Occipital lobe (tissue), 1 donor: ENCODE measurements at regions not wholly inside any gene's neighbourhood (a gene's known extent, or its start where the extent isn't known, plus 50 kb on each side); places are given as distances from the start of the nearest gene placed in this dataset.

ENCODE experiments used
- DNase-seq: peaks from one replicate; lab custom pipeline; 2025; lab: John Stamatoyannopoulos, UW

DNA sequence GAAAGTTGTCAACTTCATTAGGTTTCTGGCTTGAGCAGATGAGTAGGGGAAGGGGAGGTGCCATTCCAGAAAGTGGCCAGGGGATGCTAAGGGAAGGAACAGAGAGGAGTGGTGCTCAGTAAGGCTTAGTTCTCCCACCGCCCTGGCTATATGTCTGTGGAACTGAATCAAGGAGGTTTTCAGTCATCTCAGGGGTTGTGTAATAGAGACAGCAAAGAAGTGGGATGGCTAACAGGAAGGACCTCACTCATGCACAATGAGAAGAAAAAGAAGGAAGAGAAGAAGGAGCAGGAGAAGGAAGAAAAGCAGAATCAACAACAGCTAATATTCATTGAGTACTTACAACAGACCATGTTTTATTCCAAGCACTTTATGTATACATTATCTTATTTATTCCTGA, 368.7 kb downstream of the MID1IP1 start:
- no peak for DNase-seq

GRCh38 chrX:39170464-39170863, 369.2 kb downstream of the MID1IP1 start:
- DNase-seq, result no peak

DNA sequence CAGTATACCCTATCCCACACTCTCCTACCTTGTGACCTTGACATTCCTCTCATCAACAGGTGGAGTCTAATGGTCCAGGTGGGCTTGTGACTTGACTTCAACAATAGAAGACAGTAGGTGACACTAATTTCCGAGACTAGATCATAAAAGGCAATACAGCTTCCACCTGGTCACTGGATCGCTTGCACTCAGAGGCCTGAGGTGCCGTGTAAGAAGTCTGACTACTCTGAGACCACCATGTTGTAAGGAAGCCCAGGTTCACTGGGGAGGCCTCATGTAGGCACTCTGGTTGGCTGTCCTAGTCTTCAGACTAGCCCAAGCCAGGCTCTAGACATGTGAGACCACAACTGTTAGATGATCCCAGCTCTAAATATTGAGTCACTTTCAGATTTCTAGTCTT, 370.4 kb downstream of the MID1IP1 start:
- no peak for DNase-seq

GRCh38 chrX:39174241-39174771, 373.0 kb downstream of the MID1IP1 start:
- no peak for DNase-seq

- DNase-seq, result no peak
Observed at GRCh38 chrX:39174772-39175417, 373.6 kb downstream of the MID1IP1 start.

GRCh38 chrX:39175418-39176057, 374.3 kb downstream of the MID1IP1 start:
- DNase-seq, result no peak

- DNase-seq, result no peak
Observed at GRCh38 chrX:39176105-39176504, 374.8 kb downstream of the MID1IP1 start.

DNA sequence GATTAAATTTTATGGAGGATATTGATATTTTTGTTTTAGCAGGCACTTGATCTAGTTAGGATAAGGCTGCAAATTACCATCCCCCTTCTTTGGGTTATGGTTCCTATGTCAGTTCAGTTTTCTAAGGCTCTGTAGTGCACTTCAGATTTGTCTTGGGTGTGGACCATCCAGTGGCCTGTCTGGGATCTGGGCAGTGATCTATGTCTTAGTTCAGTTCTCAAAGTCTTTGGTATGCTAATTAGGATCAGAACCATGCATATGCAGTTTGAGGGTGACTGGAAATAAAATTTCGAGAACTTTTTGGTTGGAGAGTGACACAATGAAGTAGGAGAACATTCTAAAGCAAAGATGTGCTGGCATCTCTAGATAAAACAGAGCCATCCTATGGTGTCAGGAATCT, 388.2 kb downstream of the MID1IP1 start:
- DNase-seq, result no peak

DNA sequence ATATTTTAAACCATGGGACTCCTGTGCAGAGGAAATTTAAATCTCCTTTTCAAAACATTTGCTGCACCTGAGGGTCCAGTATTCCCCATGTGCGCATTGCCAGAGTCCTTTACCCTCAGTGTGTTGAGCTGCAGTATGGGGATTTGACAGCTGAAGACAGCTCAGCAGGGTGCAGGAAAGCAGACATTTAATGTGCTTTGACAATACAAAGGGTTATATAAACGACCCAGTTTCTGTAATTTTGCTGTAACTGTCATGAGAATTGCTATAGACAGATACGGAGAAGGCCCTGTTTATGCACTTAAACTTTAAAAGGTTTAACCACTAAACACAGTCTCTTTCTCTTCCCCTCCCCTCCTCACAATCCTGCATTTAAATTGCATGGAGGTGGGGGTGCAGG, 393.4 kb downstream of the MID1IP1 start:
- no peak for DNase-seq

DNA sequence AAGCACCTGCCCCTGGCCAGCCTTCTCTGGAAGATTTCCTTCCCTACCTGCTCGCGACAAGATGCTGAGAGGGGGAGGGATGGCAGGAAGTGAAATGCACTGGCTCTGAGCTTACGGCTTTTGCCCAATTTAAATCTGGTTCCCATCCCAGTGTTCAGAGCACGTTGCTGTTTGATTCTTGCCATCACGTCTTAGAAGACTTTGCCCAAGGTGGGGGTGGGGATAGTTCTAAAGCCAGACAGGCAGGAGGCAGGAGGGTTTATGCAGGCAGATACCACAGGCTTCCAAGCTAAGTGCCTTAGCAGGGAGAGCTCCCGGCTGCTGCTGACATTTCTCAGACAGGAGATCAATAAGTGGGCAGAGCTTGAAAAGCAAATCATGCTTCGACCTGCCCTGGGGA, 393.9 kb downstream of the MID1IP1 start:
- peak; percentile 1 for DNase-seq

GRCh38 chrX:39196192-39197102, 395.2 kb downstream of the MID1IP1 start:
- no peak for DNase-seq

DNA sequence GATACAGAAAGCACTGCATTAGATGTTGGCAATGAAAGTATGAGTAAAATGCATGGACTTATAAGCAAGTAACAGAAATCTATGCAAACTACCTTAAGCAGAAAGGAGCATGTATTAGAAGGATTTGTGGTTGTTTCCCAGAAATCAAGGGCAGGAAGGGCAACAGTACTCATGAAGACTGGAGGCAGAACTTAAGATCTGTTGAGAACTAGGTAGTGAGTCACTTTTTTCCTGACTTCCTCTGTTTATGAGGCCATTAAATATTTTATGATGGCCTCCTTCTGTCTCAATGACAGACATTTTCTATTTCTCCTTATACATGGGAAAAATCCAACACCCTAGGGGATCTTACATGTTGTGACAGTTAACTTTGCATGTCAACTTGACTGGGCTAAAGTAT, 398.2 kb downstream of the MID1IP1 start:
- no peak for DNase-seq

GRCh38 chrX:39201305-39201990, 400.2 kb downstream of the MID1IP1 start:
- DNase-seq, result no peak

DNA sequence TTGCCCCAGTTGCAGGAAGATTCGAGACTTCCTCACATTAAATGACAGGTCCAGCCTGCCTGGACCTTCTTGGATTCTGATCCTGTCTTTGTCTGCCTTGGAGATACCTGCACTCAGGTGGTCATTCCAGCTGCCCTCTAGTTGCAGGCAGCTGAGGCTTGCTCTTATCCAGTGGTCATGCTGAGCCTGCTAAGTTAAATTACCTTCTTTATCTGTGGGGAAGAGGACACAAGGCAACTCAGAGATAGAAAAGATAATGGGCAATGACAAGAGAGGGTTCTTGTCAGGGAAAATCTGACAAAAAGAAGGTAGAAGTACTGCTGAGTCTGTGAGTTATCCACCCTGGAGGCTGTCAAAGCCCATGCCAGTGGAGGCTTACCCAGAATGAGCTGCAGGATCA, 401.4 kb downstream of the MID1IP1 start:
- no peak for DNase-seq

DNA sequence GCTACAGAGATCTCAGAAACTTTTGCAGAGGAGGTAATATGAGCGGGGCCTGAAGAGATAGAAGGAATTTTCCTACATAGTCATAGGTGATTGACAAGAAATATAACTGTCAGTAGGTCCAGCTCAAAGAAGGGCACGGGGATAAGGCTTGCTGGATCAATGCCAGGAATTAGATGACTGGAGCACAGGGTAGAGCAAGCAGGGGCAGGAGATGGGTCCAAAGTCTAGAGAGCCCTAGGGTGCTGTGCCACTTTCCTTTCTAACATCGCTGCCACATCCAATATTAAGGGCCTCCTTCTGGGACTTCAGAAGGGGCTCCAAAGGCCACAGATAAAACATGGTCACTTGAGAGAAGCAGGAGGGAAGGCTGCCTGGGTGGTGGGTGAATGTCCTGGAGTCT, 402.2 kb downstream of the MID1IP1 start:
- no peak for DNase-seq

DNA sequence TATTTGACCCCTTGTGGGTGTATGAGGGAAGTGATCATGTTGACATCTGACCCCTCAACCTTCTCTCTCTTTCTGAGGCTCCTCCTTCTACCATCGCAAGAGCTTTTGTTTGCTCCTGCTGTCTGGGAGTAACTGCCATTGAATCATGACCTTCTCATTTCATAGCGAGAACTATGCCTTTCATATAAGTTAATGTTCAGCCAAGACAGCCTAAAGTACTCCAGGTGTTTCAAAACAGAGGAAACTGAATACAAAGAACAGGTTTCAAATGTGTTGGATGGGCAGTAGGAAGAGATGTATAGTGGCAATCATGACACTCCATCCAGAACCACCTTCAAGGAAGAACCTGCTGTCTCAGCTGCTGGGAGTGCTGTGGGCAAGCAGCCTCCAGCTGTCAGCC, 403.1 kb downstream of the MID1IP1 start:
- no peak for DNase-seq

GRCh38 chrX:39204945-39205344, 403.7 kb downstream of the MID1IP1 start:
- DNase-seq, result no peak

DNA sequence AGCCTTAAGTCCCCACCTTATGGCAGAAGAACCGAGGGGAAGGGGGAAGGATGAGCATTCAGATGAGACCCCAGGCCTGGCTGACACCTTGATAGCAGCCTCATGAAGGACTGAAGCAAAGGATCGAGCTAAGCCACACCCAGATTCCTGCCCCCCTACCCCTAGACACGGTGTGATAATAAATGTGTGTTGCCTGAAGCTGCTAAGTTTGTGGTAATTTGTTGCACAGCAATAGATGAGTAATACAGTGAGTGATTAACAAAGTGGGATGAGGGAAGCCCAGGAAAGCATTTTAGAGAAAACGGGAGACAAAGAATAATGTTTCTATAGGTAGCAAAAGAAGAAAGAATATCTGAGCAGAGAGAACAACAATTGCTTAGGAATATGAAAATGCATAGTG, 404.2 kb downstream of the MID1IP1 start:
- DNase-seq, result no peak

DNA sequence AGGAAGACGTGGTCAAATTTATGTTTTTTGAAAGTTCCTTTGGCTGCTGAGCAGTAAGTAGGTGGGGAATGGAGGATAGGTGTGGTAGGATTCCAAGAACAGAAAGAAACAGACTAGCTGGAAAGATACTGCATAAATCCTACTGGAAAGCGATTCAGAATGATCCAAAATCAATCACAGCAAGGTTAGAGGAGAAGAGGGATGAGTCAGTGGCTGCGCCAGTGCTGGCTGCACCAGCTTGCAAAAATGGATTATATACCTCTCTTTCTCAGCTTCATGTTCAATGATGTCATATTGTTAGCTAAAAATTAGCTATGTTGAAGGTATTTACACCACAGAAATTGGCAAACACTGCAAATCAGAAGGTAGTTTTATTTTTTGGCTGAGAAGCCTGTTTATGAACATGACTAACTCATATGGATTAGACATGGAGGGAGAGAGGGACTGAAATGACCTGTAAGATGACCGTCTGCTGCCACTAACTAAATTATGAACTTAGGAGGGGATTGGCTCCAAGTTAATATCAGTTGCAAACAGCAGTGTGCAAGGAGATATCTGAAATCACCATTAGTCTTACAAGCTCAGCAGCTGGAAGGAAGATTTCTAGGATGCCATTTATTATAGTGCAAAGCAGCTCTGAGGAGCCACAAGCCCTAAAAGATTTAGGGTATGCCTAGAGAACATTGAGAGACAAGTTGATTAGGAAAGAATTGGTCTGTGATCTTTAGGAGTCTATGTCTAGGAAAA, 405.3 kb downstream of the MID1IP1 start:
- no peak for DNase-seq

DNA sequence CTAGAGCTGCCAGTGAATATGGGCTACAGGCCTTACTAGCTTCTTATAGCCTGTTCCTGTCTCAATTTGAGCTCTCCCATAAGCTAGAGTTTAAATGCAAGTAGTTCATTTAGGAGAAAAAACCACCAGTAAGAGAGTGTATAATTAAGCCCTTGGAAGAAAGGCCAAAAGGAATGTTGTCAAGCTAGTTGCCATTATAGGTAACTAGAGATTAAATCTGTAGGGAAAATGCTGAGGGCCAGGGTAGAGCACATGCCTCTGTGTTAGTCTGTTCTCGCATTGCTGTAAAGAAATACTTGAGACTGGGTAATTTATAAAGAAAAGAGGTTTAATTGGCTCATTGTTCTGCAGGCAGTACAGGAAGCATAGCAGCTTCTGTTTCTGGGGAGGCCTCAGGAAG, 410.2 kb downstream of the MID1IP1 start:
- DNase-seq, result no peak

DNA sequence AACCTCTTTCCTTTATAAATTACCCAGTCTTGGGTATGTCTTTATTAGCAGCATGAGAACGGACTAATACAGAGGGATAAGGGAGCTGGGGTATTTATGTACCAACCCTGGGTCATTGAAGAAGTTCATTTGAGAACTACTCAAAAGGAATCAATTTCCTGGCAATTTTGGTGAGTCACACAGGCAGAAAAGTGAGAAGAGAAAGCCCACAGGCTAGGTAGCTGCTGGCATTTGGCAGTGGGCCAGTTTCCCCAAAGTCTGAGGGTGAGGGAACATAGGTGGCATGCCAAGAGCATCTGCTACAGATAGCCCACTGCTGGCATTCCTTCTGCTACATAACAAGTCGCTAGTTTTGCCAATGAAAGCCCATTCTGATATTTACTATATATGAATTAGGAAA, 411.2 kb downstream of the MID1IP1 start:
- no peak for DNase-seq
